ENCODE measurements at regions not wholly inside any gene's neighbourhood (a gene's known extent, or its start where the extent isn't known, plus 50 kb on each side); places are given as distances from the start of the nearest gene placed in this dataset.
"Not testable (repeated sequence)": the region's sequence is repeated elsewhere in the genome, so short reads cannot be mapped to it uniquely, and the experiment has no call there.

DNA sequence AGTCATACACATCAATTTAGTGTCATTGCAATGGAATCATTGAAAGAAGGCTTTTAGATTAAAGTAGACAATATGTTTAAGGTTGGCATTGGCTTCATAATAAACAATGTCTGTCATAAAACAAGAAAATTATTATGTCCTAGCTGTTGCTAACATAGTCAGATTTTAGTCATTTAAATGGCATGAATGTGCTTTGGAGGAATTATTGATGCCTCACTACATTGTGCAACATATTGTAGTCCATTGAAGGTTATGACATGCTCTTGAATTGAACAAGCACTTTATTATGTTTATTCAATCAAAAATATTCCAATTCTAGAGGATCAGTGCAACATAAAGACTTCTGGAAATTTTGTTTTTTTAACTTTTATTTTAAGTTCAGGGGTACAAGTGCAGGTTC lies 489.8 kb upstream of the AMOT start:
- DNase-seq (ENCODE audit: low read depth) = no peak

DNA sequence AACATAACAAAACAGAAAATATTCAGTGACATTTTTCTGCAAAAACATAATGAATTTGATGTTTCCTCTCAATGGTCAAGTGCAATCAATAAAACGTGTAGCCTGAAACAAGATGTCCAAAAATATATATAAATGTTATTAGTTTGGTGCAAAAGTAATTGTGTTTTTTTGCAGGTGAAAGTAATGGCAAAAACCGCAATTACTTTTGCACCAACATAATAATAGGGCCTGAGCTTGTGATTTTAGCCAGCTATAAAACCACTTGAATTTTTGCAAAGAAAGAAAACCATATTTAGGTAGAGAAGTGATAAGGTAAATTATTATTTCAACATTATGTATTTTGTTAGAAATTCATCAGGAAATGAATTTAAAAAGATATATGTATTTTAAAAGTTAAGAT lies 475.3 kb upstream of the AMOT start:
- DNase-seq (ENCODE audit: low read depth) = no peak

DNA sequence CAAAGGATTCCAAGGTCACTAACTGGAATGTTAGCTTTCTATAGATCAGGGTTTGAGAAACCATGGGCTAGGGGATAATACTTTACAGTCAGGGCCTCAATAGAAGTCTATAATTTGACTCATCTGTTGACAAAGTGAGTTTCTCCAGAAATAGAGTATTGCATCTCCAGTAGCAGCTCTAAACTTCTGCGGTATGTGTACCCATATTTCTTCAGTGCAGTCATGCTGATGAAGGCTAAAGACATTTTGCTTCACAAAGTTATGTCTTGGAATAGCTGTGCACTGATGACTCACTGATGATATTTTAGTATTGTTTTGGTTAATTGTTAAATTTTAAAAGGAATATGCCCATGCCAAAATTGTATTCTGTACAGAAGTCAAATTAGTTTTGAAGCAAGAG lies 464.9 kb upstream of the AMOT start:
- DNase-seq (ENCODE audit: low read depth) = peak; percentile 49

GRCh38 chrX:113300580-113300979 lies 459.9 kb upstream of the AMOT start:
- no peak for DNase-seq (ENCODE audit: low read depth)

DNA sequence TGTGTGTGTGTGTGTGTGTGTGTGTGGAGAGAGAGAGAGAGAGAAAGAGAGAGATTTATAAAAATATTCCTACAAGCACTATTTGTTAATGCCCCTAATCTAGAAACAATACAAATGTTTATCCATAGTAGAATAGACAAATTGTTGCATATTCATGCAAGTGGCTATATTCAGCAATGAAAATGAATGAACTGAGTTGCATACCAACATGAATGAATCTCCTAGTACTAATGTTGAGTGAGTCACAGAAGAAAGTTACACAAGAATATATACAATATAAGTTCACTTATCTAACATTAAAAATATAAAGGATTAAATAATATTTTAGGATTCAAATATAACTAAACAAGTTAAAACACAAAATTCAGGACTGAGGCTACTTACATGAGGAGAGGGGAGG lies 456.8 kb upstream of the AMOT start:
- DNase-seq (ENCODE audit: low read depth) = peak; percentile 8

GRCh38 chrX:113289503-113289902 lies 448.9 kb upstream of the AMOT start:
- no peak for DNase-seq (ENCODE audit: low read depth)

DNA sequence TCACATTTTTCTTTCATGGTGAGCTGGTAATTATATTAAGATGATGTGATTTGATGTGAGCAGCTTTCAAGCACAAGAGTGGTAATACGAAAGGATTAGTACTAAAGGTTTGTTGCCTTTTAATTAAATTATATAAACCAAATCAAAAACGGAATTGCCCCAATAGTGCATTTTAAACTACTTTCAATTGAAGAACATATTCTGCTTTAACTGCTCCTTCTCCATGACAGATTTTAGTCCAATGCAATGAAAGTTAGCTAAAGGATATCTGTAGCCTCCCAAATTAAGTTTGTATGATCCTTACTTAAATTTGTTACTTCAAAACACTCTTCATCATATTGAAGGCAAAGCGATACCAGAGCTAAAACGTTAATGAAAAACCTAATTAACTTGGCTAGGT lies 447.1 kb upstream of the AMOT start:
- DNase-seq (ENCODE audit: low read depth) = no peak

GRCh38 chrX:113275804-113276203 lies 435.2 kb upstream of the AMOT start:
- DNase-seq (ENCODE audit: low read depth) = no peak

- no peak for DNase-seq (ENCODE audit: low read depth)
Observed at GRCh38 chrX:113274791-113275190, 434.2 kb upstream of the AMOT start.

GRCh38 chrX:113274345-113274744 lies 433.7 kb upstream of the AMOT start:
- DNase-seq (ENCODE audit: low read depth) = no peak

- no peak for DNase-seq (ENCODE audit: low read depth)
Observed at GRCh38 chrX:113269203-113269602, 428.6 kb upstream of the AMOT start.

DNA sequence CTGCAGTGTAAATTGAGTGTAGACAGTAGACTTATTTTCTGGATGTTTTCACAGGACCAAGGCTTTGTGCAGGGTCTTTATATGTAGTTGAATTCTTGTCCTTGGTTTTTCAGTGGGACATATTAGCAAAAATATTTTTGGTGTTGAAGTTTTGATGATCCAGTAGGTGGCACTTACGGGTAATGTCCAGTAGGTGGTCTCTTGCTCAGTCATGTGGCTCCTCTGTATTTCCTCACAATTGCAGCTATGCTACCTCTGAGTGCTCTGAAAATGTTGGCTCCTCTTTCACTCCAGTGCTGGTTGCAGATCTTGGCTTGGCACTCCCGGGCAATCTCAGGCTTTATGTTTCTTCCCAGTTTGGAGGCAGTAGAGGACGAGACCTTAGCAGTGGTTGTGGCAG lies 419.8 kb upstream of the AMOT start:
- DNase-seq (ENCODE audit: low read depth) = peak; percentile 5

DNA sequence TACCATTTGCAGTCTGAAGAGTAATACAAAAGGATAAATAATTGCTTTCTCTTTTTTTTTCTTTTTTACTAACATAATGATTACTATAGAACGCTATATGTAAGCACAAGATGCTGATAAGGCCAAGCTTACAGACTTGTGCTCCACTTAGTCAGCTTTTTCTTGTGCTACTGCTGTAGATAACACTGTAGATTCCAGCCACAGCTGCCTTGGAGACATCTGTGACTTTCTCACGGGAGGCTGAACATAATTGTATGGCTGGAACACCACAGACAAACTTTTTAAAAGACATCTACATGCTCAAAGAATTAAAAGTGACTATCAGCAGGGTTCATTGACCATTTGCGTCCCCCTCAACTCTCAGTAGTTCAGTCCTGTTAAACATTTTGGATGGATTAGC lies 381.7 kb upstream of the AMOT start:
- DNase-seq (ENCODE audit: low read depth) = no peak

DNA sequence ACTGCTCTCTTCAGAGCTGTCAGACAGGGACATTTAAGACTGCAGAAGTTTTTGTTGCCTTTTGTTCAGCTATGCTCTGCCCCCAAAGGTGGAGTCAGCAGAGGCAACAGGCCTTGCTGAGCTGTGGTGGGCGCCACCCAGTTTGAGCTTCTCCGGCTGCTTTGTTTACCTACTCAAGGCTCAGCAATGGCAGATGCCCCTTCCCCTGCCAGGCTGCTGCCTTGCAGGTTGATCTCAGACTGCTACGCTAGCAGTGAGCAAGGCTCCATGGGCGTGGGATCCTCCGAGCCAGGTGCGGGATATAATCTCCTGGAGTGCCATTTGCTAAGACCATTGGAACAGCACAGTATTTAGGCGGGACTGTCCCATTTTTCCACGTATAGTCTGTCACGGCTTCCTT lies 371.4 kb upstream of the AMOT start:
- DNase-seq (ENCODE audit: low read depth) = no peak

DNA sequence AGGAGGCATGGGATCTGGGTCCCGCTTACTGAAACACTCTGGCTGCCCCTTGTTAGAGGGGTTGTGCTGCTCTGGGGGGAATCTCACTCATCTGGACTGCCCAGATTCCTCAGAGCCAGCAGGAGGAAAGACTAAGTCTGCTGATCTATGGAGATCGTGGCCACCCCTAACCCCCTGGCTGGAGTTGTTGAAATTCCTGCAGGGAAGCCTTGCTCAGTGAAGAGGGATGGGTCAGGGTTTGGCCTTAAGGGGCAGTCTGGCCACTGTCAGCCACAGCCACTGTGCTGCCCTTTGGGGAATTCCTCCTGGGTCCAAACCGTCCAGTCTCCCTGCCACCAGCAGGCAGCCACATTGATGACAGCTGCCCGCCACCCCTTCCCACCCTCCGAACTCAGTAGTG lies 362.0 kb upstream of the AMOT start:
- no peak for DNase-seq (ENCODE audit: low read depth)

DNA sequence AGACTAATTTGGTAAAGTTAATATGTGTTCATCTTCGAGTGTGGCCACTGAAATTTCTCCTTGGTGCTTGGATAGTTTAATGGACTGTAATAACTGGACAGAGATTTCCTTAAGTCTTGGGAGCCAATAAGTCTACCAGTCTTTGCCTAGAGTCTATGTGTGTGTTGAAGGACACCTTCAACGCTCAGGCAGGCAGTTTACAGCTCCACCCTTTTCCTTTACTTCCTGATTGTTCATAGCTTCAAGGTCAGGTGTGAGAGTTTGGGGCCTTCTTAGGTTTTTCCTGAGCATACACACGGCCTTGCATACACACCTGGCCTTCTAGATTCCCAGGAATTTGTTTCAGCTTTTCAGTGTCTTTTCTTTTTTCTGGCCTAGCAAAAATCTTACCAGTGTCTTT lies 355.3 kb upstream of the AMOT start:
- no peak for DNase-seq (ENCODE audit: low read depth)

DNA sequence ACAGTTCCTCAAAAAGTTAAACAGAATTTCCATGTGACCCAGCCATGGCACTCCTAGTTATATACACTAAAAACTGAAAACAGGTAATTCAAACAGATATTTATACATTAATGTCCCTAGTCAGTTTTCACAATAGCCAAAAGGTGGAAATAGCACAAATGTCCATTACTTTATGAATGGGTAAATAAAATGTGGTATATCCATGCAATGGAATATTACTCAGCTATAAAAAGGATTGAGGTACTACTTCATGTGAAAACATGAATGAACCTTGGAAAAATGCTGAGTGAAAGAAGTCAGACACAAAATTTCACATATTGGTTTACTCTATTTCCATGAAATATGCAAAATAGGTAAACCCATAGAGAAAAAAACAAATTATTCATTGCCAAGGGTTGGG lies 351.8 kb upstream of the AMOT start:
- no peak for DNase-seq (ENCODE audit: low read depth)

DNA sequence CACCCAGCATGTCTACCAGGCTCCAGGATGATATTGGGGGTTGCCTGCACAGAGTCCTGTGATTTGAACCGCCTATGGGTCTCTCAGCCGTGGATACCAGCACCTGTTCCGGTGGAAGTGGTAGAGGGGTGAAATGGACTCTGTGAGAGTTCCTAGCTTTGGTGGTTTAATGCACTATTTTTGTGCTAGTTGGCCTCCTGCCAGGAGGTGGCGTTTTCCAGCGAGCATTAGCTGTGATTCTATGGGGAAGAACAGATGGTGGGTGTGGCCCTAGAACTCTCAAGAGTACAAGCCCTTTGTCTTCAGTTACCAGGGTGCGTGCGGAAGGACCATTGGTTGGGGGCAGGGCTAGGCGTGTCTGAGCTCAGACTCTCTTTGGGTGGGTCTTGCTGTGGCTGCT lies 316.9 kb upstream of the AMOT start:
- DNase-seq (ENCODE audit: low read depth) = no peak

DNA sequence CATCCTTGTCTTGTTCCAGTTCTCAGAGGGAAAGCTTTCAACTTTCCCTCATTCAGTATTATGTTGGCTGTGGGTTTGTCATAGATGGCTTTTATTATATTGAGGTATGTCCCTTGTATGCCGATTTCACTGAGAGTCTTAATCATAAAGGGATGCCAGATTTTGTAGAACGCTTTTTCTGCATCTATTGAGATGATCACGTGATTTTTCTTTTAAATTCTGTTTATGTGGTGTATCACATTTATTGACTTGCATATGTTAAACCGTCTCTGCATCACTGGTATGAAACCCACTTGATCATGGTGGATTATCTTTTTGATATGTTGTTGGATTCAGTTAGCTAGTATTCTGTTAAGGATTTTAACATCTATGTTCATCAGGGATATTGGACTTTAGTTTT lies 313.7 kb upstream of the AMOT start:
- DNase-seq (ENCODE audit: low read depth) = not testable (repeated sequence)

- DNase-seq (ENCODE audit: low read depth) = no peak
Observed at GRCh38 chrX:113136836-113137235, 296.2 kb upstream of the AMOT start.

DNA sequence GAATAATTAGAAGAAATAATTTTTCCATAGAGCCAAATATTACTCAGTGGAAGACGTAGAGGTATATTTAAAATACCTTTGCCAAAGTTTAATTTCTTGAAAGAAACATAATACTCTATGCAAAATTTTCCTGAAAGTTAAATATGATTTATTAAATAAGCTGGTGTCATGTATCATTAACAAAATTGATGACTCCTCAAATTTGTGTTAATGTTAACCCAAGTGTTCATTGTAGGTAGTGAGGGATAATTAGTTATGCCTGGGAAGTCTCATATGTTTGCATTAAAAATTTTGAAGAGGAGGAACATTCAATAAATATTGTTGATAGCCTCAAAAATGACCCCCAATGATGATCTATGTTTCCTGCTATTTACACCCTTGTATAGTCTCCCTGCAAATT lies 292.7 kb upstream of the AMOT start:
- no peak for DNase-seq (ENCODE audit: low read depth)

- no peak for DNase-seq (ENCODE audit: low read depth)
Observed at GRCh38 chrX:113124693-113125092, 284.1 kb upstream of the AMOT start.

GRCh38 chrX:113075521-113075920 lies 234.9 kb upstream of the AMOT start:
- DNase-seq (ENCODE audit: low read depth) = no peak

DNA sequence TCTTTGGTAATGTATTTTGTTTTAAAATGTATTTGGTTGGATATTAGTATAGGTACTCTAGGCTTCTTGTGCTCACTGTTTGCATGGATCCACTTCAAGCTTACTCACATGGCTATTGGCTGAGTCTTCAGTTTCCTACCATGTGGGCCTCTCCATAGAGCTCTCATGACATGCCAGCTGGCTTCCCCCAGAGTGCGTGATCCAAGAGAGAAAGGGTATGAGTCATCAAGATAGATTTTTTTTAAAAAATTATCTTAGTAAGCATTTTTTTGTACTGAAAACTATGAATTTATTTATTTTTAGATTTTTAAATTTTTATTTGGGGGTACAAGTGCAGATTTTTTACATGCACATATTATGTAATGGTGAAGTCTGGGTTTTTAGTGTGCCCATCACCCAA lies 219.1 kb upstream of the AMOT start:
- no peak for DNase-seq (ENCODE audit: low read depth)

GRCh38 chrX:113058634-113059033 lies 218.0 kb upstream of the AMOT start:
- no peak for DNase-seq (ENCODE audit: low read depth)

Data from iris pigment epithelial cell (primary cell).